ENCODE measurements at regions not wholly inside any gene's neighbourhood (a gene's known extent, or its start where the extent isn't known, plus 50 kb on each side); places are given as distances from the start of the nearest gene placed in this dataset.
"Not testable (repeated sequence)": the region's sequence is repeated elsewhere in the genome, so short reads cannot be mapped to it uniquely, and the experiment has no call there.

GRCh38 chrX:3875638-3876037 is 162.2 kb upstream of the PRKX start:
- H3K27ac Mint-ChIP-seq; H3K4me3 Mint-ChIP-seq; H3K27me3 Mint-ChIP-seq; H3K9me3 Mint-ChIP-seq; H3K4me1 Mint-ChIP-seq; H3K36me3 Mint-ChIP-seq (ENCODE audit: low read depth); ATAC-seq (replicated peaks): not testable (repeated sequence)

DNA sequence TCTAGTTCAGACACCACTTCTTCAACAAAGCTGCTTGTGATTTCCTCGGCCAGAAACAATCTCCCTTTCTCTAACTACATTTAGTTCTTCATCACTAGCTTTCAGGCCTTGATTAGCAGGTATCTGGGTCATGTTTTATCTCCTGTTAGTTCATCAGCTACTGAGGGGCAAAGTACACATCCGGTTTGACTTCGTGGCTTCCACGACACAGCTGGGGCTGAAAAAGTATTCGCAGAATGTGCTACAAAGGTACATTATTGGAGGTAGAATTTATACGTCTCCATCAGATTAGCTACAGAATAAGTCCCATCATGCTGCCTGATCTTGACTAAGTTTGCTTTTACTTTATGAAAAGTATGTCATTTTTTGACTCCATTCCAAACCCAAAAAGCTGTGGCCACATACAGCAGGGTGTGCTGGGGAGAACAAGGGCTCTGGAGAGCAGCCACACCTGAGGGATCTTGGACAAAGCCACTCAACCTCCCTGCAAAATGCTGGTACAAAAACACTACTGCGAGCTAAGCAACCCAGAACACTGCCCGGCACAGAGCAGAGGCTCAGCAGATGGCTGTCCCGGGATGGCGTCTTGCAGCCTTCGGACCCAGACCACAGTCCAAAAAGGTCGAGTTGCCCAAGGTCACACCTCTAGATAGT is 158.9 kb upstream of the PRKX start:
- not testable (repeated sequence) for ATAC-seq (replicated peaks); H3K4me1 Mint-ChIP-seq

GRCh38 chrX:3867067-3867831 is 153.8 kb upstream of the PRKX start:
- H3K27me3 Mint-ChIP-seq; H3K36me3 Mint-ChIP-seq (ENCODE audit: low read depth); H3K27ac Mint-ChIP-seq; ATAC-seq (replicated peaks); H3K9me3 Mint-ChIP-seq; H3K4me1 Mint-ChIP-seq; H3K4me3 Mint-ChIP-seq: not testable (repeated sequence)

More for the DNA sequence above, 158.9 kb upstream of the PRKX start:
- not testable (repeated sequence) for H3K9me3 Mint-ChIP-seq; H3K4me3 Mint-ChIP-seq; H3K27me3 Mint-ChIP-seq; H3K36me3 Mint-ChIP-seq (ENCODE audit: low read depth); H3K27ac Mint-ChIP-seq

GRCh38 chrX:3858332-3858731 is 144.9 kb upstream of the PRKX start:
- not testable (repeated sequence) for H3K27ac Mint-ChIP-seq; H3K27me3 Mint-ChIP-seq; H3K4me1 Mint-ChIP-seq; H3K9me3 Mint-ChIP-seq; ATAC-seq (replicated peaks); H3K36me3 Mint-ChIP-seq (ENCODE audit: low read depth); H3K4me3 Mint-ChIP-seq

- H3K27me3 Mint-ChIP-seq; H3K4me3 Mint-ChIP-seq; H3K4me1 Mint-ChIP-seq; H3K9me3 Mint-ChIP-seq; H3K36me3 Mint-ChIP-seq (ENCODE audit: low read depth); H3K27ac Mint-ChIP-seq: not testable (repeated sequence)
- peak; percentile 92 for ATAC-seq (replicated peaks)
These were observed 130.2 kb upstream of the PRKX start for GRCh38 chrX:3843522-3844145.

DNA sequence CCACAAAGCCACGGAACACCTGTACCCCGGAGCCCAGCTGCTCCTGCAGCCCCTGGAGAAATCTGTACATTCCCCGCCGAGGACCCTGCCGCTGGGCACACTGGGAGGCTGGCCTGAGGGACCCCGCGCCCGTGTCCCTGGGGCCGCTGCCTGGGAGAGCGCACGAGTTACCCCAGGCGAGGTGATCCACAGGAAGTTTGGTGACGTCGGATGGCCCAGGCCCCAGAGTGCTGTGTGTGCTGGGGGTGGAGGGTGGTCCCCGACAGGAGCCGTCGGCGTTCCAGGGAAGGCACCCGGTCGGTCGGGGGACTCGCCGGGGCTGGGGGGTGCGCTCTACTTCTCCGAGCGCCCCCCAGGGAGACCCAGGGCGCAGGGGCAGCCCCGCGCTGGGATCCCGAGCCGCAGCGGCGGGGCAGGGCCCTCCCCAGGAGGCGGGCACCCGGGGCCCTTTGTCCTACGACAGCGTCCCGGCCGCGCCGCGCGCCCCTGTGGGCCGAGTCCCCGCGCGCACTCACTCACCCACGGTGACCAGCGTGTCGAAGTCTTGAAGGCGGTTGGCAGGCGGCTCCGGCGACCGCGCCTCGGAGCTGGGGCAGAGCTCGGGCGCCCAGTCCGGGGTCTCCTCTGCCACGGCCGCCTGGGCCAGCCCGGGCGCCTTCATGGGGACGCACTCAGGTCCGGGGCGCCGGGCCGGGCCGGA is 129.5 kb upstream of the PRKX start:
- peak; percentile 82 for ATAC-seq (replicated peaks)
- H3K27ac Mint-ChIP-seq; H3K9me3 Mint-ChIP-seq; H3K27me3 Mint-ChIP-seq; H3K36me3 Mint-ChIP-seq (ENCODE audit: low read depth); H3K4me1 Mint-ChIP-seq: not testable (repeated sequence)
- H3K4me3 Mint-ChIP-seq = peak overlapping the region; percentile 41

DNA sequence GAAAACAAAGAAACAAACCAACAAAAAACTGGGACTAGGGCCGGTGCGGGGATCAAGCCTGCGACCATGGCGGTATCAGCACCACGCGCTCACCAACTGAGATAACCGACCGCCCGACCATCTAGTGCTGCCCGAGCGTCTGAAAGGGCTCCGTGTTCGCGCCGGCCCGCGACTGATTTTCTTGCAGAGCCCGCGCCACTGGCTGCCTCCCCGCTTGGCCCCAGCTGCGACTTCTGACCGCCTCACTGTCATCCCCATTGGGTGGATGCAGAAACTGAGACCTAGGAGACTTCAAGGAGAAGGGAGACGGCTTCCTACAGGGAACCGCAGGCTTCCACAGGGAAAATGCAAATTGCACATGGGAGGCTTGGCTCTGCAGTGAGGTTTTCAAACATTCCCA is 125.3 kb upstream of the PRKX start:
- not testable (repeated sequence) for H3K27me3 Mint-ChIP-seq; H3K27ac Mint-ChIP-seq; H3K4me3 Mint-ChIP-seq; ATAC-seq (replicated peaks); H3K36me3 Mint-ChIP-seq (ENCODE audit: low read depth); H3K4me1 Mint-ChIP-seq; H3K9me3 Mint-ChIP-seq

DNA sequence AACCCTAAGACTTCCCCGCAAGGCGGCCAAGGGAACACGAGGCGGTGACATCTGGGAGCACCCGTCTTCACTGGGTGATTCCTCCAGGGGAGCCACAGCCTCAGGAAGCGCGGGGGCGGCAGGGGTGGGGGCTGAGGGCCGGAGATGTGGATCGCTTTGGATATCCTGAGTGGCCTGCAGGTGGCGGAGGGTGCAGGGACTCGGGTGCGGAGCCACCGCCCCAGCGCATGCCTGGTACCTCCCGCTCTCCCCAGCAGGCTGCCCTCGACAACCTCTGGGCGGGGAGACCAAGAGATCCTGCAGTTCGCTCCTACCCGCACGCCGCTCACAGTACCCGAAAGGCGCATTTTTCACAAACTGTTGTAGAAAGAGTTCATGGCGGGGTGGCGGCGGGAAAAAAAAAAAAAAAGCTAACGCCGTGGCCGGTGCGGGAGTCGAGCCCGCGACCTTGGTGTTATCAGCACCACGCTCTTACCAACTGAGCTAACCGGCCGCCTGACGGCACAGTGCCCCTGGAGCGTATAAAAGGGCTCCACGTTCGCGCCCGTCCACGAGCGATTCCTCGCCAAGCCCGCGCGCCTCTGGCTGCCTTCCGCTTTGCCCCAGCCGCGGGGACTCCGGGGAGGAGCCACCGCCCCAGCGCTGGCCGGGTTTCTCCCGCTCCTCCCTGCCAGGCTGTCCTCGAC is 124.7 kb upstream of the PRKX start:
- not testable (repeated sequence) for H3K4me3 Mint-ChIP-seq; H3K27ac Mint-ChIP-seq; H3K9me3 Mint-ChIP-seq; H3K4me1 Mint-ChIP-seq; H3K36me3 Mint-ChIP-seq (ENCODE audit: low read depth); H3K27me3 Mint-ChIP-seq; ATAC-seq (replicated peaks)

DNA sequence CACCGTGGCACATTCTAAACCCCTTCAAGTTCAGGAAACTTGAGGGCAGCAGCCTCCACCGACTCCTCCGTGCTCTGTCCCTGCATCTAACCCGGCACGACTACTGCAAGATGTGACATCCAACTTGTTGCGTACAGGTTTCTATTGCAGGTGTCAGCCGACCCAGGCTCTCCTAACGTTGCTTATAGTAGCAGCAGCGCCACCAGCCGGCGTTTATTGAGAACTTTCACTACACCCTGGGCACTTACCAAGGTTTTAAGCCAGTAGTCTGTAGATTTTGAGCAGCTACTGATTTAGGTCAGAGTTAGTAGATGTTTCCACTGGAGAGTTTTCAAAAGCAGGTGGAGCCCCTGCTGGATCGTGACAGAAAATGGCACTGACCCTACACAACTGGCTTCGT is 123.8 kb upstream of the PRKX start:
- not testable (repeated sequence) for ATAC-seq (replicated peaks); H3K9me3 Mint-ChIP-seq; H3K27me3 Mint-ChIP-seq; H3K27ac Mint-ChIP-seq; H3K36me3 Mint-ChIP-seq (ENCODE audit: low read depth); H3K4me1 Mint-ChIP-seq; H3K4me3 Mint-ChIP-seq

GRCh38 chrX:3833761-3834542 is 120.5 kb upstream of the PRKX start:
- ATAC-seq (replicated peaks); H3K9me3 Mint-ChIP-seq; H3K27ac Mint-ChIP-seq; H3K36me3 Mint-ChIP-seq (ENCODE audit: low read depth); H3K4me3 Mint-ChIP-seq; H3K4me1 Mint-ChIP-seq; H3K27me3 Mint-ChIP-seq: not testable (repeated sequence)

- H3K27me3 Mint-ChIP-seq; H3K4me1 Mint-ChIP-seq; ATAC-seq (replicated peaks); H3K36me3 Mint-ChIP-seq (ENCODE audit: low read depth); H3K9me3 Mint-ChIP-seq; H3K27ac Mint-ChIP-seq; H3K4me3 Mint-ChIP-seq: not testable (repeated sequence)
These were observed 116.6 kb upstream of the PRKX start for GRCh38 chrX:3830020-3830419.

- not testable (repeated sequence) for H3K9me3 Mint-ChIP-seq; ATAC-seq (replicated peaks); H3K4me3 Mint-ChIP-seq; H3K27me3 Mint-ChIP-seq; H3K36me3 Mint-ChIP-seq (ENCODE audit: low read depth); H3K4me1 Mint-ChIP-seq; H3K27ac Mint-ChIP-seq
These were observed 115.6 kb upstream of the PRKX start for GRCh38 chrX:3829041-3829531.

- ATAC-seq (replicated peaks); H3K27me3 Mint-ChIP-seq: not testable (repeated sequence)
These were observed 115.1 kb upstream of the PRKX start for GRCh38 chrX:3828378-3829040.

More at GRCh38 chrX:3828378-3829040, 115.1 kb upstream of the PRKX start:
- not testable (repeated sequence) for H3K4me3 Mint-ChIP-seq; H3K4me1 Mint-ChIP-seq; H3K36me3 Mint-ChIP-seq (ENCODE audit: low read depth); H3K27ac Mint-ChIP-seq; H3K9me3 Mint-ChIP-seq

All from activated T-helper 17 cell treated with anti-CD3 and anti-CD28 coated beads, Interleukin-2, amount 50 U/mL, for 72 hours (primary cell).